NCI-H2227 (cell line): ENCODE measurements at regions not wholly inside any gene's neighbourhood (a gene's known extent, or its start where the extent isn't known, plus 50 kb on each side); places are given as distances from the start of the nearest gene placed in this dataset.
"Not testable (repeated sequence)": the region's sequence is repeated elsewhere in the genome, so short reads cannot be mapped to it uniquely, and the experiment has no call there.

Source experiments
- DNase-seq: peaks from one replicate; lab custom pipeline; 2025; ENCODE audit not compliant: unreplicated experiment; lab: John Stamatoyannopoulos, UW

DNA sequence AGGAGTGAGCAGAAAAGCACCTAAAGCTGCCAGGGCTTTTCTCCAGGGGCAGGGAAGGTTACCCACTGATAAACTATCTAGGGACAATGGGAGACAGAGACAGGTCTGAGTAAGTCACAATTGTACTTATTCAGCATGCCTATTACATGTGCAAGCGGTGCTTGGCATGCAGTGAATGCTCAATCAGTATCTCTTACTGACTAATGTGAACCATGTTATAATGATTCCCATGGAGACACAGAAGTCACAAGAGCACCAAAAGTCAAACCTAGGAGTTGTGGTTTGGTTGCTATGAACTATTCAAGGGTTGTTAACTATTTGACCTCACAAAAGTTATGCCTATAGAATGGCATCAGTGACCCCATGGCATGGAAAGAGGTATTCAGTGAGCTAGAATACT lies 50.0 kb upstream of the RASGRP1 start:
- no peak for DNase-seq

DNA sequence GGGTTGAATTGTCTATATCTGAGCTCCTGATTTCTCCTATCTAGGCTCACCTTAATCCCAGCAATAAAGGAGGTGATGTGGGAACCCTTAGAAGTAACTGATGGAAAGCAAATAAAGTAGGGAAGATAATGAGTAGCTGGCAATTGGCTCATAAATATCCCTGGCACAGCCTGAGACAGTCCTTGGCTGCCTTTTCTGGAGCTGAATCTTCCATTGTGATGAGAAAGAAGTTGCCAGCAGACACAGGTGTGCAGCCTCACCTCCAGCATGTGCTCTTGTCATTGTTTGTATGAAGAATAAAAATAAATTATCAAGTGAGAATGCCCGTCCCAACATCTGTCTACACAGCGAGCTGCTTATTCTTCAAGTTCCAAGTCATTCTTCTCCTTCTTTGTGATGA lies 53.2 kb upstream of the RASGRP1 start:
- no peak for DNase-seq

DNA sequence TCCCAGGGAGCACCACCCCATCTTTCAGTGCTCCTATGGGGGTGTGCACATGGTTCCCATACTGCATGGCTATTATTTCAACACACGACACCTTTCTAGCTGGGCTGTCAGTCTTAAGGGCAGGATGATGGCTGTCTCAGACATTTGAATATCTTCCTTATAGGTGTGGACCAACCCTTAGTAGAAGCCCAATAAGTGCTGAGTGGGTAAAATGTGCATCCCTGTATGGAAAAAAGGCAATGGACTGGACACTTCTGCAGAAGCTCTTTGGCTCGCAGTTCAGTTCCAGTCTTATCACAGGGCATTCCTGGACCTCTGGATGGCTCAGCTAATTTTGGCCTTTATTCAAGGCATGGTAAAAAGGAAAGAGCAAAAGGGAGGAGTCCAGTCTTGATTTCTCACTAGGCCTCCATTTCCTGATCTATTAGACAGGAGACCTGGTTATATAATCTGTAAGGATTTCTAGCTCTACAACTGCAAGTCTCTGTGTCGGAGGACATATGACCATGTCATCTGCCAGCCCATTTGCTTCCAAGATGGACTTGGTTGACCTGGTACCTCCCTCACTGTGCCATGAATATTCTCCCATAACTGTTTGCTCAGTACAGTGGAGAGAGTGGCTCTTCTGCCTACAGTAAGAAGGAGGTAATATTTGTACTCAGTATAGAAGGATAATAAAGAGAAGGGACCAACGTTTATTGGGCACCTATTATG lies 53.8 kb upstream of the RASGRP1 start:
- no peak for DNase-seq

DNA sequence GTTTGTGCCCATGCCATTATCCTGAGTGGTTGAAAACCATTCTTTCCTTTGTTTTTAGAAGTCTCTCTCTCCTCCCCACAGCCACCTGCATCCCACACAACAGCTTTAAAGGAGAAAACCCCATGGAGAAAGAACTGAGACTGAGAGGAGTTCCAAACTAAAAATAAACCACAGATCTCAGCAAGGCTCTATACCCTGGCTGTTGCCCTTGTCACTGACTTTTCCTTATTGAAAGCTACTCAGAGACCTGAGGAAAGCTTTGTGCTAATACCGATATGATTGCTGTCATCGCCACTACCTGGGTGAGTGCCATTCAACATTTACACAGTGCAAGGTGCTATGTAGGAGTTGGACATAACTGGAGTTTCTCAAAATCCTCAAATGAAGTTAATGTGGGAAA lies 55.5 kb upstream of the RASGRP1 start:
- DNase-seq: no peak

DNA sequence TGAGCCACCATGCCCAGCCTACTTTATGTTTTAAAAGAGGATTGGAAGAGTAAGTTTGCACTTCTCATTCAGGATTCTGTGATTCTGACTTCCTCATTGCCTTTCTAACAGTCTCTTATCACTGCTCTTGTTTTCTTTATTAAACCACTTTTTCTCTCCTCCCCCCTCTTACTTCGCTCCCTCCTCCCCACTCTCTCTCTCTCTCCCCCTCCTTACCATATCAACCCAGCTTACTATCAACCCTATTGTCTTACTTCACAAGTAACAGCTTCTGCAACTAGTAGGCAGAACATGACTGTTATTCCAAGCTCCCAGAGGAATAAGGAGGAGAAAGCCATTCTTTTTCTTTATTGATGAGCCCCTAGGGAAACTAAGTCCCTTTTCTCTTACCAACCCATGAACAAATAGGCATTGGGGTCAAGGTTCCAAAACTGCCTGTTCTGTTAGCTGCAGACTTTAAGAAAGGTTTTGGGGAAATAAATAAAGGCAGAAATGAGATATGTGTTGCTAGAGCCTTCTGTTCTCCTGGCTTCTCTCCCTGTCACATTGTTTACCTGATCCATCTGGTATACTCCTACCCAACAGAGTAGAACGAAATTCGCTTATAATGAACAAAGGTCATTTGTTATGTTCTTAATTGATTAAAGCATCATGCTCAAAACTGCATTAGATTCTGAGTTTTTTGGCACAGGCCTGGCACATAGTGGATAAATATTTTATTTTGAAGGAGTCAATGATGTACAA lies 56.4 kb upstream of the RASGRP1 start:
- DNase-seq: no peak

DNA sequence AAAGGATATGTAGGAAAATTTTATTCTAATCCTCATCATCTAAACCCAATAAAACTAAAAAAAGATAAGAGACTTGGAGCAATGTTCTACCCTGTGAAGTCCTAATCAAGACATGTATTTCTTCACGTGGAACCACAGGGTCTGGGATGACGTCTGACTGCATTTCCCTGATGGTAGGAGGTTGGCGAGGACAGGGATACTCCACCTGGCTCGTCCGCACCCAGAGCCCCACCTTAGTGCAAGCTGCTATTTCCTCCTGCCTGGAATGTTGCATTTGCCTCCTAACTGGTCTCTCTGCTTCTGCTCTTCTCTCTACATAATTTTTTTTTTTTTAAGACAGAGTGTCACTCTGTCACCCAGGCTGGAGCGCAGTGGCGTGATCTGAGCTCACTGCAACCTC lies 57.7 kb upstream of the RASGRP1 start:
- DNase-seq: no peak

DNA sequence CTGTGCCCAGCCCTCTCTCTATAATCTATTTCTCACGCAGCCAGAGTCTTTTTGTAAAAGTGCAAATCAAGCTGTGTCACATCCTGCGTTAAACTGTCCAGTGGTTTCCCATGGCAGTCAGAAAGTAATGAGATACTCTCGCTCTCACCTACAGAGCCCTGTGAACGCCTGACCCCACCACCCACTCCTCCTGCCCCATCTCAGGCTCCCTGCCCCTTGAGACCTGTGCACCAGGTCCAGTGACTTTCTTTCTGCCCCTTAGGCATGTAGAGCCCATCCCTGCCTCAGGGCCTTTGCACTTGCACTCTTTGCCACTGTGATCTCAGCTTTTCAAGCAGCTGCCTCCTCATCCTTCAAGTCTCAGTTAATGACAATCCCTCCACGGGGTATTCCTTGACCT lies 58.3 kb upstream of the RASGRP1 start:
- no peak for DNase-seq

DNA sequence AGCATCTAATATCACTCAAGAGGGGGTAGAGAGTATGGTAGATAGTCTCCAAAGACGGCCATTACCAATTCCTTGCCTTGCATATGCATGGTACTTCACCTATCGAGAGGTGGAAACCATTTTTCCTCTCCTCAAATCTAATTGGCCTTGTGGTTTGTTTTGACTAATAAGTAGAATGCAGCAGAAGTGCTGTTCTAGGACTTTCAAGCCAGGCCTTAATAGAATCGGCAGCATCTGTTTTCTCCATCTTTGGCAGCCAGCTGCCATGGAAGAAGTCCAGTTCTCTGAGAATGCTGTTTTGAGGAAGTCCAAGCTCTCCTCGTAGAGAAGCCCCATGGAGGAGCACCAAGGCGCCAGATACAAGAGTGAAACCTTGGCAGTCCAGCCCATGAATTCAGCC lies 59.1 kb upstream of the RASGRP1 start:
- no peak for DNase-seq

DNA sequence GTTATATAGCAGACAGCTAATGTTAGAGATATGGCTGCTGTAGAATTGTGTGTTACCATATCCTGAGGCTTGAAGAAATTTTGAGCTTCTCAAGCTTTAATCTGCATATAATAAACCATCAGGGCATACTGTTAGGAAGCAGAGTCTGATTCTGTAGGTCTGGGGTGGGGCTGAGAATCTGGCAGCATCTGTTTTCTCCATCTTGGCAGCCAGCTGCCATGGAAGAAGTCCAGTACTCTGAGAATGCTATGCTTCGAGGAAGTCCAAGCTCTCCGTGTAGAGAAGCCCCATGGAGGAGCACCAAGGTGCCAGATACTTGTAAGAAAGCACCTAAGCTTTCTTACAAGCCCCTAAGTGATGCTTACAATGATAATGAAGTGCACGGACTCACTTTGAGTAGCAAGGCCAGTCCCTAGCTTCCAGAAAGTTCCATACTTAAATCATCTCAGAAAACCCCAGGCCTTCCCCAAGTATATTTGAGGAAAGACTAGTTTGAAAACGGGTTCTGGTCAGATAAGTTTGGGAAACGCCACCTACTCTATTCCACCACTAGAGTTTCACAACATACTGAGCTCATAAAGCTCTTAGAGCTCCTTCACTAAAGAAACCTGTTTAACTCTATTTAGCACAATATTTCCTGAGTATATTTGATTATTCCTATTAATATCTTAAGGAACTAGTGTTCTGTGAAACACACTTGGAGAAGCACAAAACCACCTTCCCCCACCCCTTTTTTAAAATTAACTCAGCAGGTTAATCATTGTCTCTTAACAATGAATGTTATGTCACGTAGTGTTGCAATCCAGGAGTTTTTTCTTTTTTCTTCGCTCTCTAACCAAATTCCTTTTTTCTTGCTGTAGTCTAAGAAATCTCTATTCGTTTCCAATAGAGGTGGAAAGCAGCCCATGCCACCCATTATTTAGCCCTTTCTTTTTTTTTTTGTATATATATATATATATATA lies 59.9 kb upstream of the RASGRP1 start:
- DNase-seq: no peak

DNA sequence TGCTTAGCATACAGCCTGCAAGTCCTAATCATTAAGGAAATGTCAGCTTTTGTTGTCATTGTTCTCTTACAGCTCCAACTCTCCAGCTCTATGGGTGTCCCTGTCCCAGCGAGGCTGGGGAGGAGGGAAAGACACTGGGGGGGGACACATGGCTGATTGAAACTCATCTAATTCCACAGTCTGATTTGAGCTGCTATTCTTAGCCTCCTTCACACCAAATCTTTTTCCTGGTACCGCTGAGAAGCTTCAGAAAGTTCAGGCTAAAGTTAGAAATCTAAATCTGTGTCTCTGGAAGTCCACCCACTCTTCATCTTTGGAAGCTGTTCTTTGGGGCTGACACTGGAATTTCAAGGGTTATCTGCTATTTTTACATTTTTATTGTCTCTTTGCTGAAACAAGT lies 61.3 kb upstream of the RASGRP1 start:
- no peak for DNase-seq

DNA sequence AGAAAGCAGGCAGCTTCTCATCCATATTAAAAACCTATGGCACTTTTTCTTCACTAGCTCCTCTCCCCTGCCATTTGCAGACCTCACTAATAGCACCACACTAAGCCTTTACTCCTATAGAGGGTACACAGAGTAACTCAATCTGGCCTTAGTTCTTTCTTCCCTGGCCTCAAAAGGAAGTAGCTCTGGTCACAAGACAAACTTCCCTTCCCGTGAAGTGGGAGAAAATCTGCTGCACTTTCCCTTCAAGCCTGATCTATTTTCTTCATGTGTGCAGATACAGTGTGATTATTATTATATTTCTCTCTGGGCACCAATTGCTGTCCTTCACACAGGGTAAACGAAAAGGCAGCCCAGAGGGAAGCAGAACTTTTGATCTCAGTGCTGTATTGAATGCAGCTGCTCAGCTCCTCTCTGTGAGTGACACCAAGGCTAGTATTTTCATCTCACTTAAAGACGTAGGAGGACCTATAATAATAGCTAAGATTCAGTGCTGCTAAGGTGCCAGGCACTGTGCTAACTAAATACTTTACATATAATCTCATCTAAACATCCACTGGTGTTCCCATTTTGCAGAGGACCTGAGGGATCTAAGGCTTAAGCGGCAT lies 61.9 kb upstream of the RASGRP1 start:
- no peak for DNase-seq

DNA sequence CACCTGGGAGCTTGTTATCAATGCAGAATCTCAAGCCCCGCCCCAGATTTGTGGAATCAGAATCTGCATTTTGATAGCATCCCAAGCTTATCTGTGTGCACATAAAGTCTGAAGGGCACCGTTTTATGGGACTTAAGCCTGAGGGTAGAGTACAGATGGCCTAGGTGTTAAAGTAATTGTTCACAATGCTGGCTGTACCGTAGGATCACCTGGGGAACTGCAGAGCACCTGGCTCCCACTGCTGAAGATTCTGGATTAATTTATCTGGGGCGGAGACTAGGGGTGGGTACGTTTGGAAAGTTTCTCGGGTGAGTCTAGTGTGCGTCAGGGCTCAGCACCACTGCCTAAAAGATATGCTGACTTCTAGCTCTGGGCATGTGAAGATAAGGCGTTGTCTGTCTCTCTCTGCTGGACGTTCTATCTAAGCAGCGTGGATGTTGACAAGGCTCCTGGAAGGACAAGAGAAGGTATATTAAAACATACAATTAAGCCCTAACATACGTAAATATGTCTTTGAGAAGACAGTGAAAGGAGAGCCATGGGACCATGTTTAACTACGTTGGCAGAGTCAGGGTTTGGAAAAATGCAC lies 63.2 kb upstream of the RASGRP1 start:
- no peak for DNase-seq

DNA sequence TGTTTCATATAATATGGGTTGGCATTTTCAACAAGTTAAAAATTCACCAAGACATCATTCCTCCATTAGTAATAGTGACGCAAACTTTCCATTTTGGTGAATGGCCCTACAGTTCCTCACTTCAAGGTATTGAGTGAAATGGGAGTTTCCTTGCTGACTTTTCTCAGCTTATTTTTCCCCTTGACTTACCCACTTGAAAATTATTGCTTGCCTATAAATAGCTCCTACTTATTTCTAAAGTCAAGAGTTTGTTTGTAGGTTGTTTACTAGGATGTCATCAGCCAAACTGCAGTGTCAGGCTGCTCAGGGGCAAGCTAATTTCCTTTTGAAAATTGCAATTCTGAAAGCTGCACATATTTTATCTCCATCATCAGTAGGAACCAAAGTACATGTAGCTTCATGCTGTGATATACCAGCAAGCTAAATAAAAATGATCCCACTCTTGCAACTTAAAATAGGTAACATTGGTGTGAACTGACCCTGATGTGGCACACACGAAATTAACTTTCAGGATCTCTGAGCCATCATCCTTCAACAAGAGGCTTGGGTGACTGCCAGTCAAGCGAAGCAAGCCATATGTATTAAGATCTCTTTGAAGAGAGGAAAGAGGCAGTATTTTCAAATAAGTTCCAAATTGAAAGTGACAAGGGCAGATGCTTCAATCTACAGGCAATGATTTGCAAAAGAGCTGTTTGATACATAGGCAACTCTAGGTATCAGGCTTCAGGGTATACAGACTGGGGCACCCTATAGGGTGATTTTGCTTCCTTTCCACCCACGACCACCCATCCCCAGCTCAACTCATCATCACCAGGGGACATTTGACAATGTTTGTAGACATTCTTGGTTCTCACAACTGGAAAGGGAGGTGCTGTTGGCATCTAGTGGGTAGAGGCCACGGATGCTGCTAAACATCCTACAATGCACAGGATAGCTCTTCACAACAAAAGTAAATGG lies 66.8 kb upstream of the RASGRP1 start:
- DNase-seq: no peak

DNA sequence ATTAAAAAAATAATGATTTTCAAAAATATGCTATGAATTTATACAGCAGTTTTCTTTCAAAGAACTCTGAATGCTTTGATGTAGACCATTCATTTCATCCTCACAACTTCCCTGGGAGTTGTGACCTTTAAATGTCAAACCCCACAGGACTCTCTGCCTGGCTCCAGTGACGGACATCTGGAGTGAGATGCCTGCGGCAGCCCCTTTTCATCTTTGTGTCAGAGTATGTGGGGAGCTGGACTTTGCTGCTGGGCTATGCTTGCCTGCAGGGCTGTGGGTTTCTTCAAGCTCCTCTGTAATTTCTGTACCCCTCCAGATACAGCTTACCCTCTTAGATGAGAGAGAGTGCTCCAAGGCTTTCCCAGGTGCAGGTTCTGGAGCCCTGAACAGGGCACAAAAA lies 70.6 kb upstream of the RASGRP1 start:
- no peak for DNase-seq

DNA sequence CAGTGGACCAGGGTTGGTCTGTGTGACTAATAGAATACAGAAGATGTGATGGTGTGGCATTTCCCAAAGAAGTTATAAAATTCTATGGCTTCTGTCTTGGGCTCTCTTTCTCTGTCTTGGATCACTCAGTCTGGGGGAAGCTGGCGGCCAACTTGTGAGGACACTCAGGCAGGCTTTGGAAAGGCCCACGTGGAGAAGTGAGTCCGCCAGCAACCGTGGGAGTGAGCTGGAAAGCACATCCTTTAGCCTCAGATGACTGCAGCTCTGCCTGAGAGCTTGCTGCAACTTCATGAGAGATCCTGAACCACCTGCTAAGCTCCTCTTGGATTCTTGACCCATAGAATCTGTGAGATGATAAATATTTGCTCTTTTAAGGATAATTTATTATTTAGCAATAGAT lies 72.0 kb upstream of the RASGRP1 start:
- no peak for DNase-seq

DNA sequence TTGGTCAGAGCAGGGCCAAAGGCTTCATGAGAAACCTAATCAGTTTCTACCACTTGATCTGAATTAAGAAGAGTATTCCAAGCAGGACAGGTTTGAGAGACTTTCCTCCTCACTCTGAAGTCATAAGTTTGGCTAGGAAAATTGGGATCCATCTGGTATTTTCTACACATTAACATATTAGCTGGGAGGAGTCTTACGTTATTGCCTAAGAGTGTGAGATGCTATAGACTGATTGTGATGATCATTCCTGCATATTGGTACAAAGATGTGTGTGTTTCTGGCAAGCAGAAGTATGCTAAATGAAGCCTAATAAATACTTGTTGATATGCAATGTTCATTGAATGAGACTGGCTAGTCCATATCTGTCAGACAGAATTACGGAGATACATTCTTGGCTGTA lies 73.5 kb upstream of the RASGRP1 start:
- DNase-seq: no peak

DNA sequence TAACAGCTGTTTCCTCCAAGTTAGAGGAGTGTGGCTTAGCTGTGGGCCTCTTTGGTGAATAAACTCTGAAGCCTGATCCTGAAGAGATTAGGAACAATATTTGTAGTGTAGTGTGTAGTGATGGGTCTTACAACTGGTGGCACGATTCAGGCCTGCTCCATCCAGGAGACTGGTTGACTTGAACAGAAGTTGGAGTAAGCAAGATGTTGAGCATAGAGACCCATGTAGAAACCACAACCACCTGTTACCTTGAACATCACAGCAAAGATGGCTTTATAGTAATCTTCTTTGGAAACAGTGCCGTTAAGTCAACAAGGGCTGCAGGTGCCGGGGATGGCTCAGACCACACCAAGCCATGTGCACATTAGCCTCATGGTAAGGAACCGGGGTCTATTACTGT lies 74.2 kb upstream of the RASGRP1 start:
- DNase-seq: no peak

DNA sequence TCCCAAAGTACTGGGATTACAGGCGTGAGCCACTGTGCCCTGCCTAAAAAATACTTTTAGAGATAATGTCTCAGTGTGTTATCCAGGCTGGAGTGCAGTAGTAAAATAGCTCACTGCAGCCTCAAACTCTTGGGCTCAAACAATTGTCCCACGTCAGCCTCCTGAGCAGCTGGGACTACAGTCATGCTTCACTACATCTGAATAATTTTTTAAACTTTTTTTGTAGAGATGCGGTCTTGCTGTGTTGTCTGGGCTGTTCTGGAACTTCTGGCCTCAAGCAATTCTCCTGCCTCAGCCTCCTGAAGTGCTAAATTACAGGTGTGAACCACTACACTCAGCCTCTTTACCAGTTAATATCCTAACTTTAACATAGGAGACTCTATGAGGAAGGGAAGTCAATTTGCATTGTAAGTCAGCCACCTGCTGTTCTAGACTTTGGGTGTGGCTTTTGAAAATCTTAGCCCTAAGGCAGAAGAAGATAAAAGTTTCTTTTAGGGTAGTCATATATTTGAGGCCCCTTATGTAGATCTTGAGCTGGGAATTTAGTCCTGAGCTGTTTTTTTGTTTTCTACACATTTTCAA lies 78.2 kb upstream of the RASGRP1 start:
- DNase-seq: no peak

DNA sequence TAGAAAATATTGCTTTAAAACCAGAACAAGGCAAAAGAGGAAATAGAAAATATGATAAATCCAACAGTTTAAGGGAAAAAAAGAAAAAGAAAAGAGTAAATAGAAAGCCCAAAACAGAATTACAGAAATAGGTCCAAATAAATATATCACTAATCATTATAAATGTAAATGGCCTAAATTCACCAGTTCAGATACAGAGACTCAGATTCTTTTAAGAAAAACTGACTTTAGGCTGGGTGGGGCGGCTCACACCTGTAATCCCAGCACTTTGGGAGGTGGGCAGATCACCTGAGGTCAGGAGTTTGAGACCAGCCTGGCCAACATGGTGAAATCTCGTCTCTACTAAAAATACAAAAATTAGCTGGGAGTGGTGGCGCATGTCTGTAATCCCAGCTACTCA lies 79.7 kb upstream of the RASGRP1 start:
- DNase-seq: not testable (repeated sequence)
